H9 (cell line): ENCODE measurements at regions not wholly inside any gene's neighbourhood (a gene's known extent, or its start where the extent isn't known, plus 50 kb on each side); places are given as distances from the start of the nearest gene placed in this dataset.

Experiments
- DNase-seq: peaks from one replicate; pipeline ENCODE4 v3.0.0-alpha.2; 2017
- H2AFZ ChIP-seq: one replicate; pipeline ENCODE4 v1.6.1; 2013; ENCODE audit warnings: mild to moderate bottlenecking, low read length, control low read depth, moderate library complexity
- H2AK5ac ChIP-seq: 2 replicates; pipeline ENCODE4 v1.6.1; 2013; ENCODE audit warnings: low read length, control low read depth, mixed read lengths; ENCODE audit not compliant: insufficient read length
- H2BK120ac ChIP-seq: one replicate; pipeline ENCODE4 v1.6.1; 2013; ENCODE audit warnings: low read depth, mild to moderate bottlenecking, low read length, control low read depth, inconsistent platforms; ENCODE audit not compliant: poor library complexity, severe bottlenecking
- H2BK12ac ChIP-seq: 2 replicates; pipeline ENCODE4 v1.6.1; 2013; ENCODE audit warnings: low read length, control low read depth, mixed read lengths, low read depth; ENCODE audit not compliant: insufficient read length
- H2BK15ac ChIP-seq: 2 replicates; pipeline ENCODE4 v1.6.1; 2013; ENCODE audit warnings: low read depth, low read length, control low read depth
- H2BK20ac ChIP-seq: one replicate; pipeline ENCODE4 v1.6.1; 2013; ENCODE audit warnings: low read depth, mild to moderate bottlenecking, low read length, control low read depth, inconsistent platforms; ENCODE audit not compliant: poor library complexity, severe bottlenecking
- H2BK5ac ChIP-seq: 2 replicates; pipeline ENCODE4 v1.6.1; 2013; ENCODE audit warnings: low read length, control low read depth, mixed read lengths; ENCODE audit not compliant: insufficient read length
- H3K14ac ChIP-seq: 2 replicates; pipeline ENCODE4 v1.6.1; 2013; ENCODE audit warnings: low read length, control low read depth; ENCODE audit not compliant: insufficient read depth
- H3K18ac ChIP-seq: 2 replicates; pipeline ENCODE4 v1.6.1; 2013; ENCODE audit warnings: low read depth, mild to moderate bottlenecking, mixed read lengths, low read length, control low read depth; ENCODE audit not compliant: insufficient read length
- H3K23ac ChIP-seq: 2 replicates; pipeline ENCODE4 v1.6.1; 2013; ENCODE audit warnings: low read length, control low read depth, mixed read lengths, low read depth; ENCODE audit not compliant: insufficient read length
- H3K23me2 ChIP-seq: 2 replicates; pipeline ENCODE4 v1.6.1; 2013; ENCODE audit warnings: low read depth, mild to moderate bottlenecking, mixed read lengths, low read length, control low read depth; ENCODE audit not compliant: insufficient read length, poor library complexity, severe bottlenecking
- H3K27ac ChIP-seq: 2 replicates; pipeline ENCODE4 v1.5.1; 2013; ENCODE audit warnings: low read length, control low read depth, mixed read lengths, low read depth; ENCODE audit not compliant: insufficient read length
- H3K27me3 ChIP-seq: 2 replicates; pipeline ENCODE4 v1.6.1; 2013; ENCODE audit warnings: low read length, control low read depth, inconsistent platforms; ENCODE audit not compliant: insufficient read depth
- H3K4ac ChIP-seq: 2 replicates; pipeline ENCODE4 v1.6.1; 2013; ENCODE audit warnings: low read depth, mild to moderate bottlenecking, control low read depth, inconsistent platforms, low read length, moderate library complexity
- H3K4me1 ChIP-seq: 2 replicates; pipeline ENCODE4 v1.6.1; 2013; ENCODE audit warnings: low read length, control low read depth, inconsistent platforms; ENCODE audit not compliant: insufficient read depth
- H3K4me2 ChIP-seq: 2 replicates; pipeline ENCODE4 v1.6.1; 2013; ENCODE audit warnings: low read length, control low read depth, mixed read lengths; ENCODE audit not compliant: insufficient read length, insufficient read depth
- H3K56ac ChIP-seq: 2 replicates; pipeline ENCODE4 v1.6.1; 2013; ENCODE audit warnings: low read depth, mild to moderate bottlenecking, mixed read lengths, low read length, control low read depth; ENCODE audit not compliant: insufficient read length
- H3K79me1 ChIP-seq: 2 replicates; pipeline ENCODE4 v1.6.1; 2013; ENCODE audit warnings: low read depth, mild to moderate bottlenecking, moderate library complexity, low read length, control low read depth, inconsistent platforms; ENCODE audit not compliant: insufficient read depth, poor library complexity, severe bottlenecking
- H3K79me2 ChIP-seq: 2 replicates; pipeline ENCODE4 v1.6.1; 2013; ENCODE audit warnings: low read length, control low read depth, inconsistent platforms; ENCODE audit not compliant: insufficient read depth
- H3K9ac ChIP-seq: 2 replicates; pipeline ENCODE4 v1.6.1; 2013; ENCODE audit warnings: low read length, control low read depth, mixed read lengths; ENCODE audit not compliant: insufficient read length; ENCODE audit errors: extremely low read depth
- H3K9me3 ChIP-seq: one replicate; pipeline ENCODE4 v1.6.1; 2013; ENCODE audit warnings: low read depth, low read length, inconsistent platforms; ENCODE audit not compliant: control insufficient read depth
- H3T11ph ChIP-seq: one replicate; pipeline ENCODE4 v1.6.1; 2013; ENCODE audit warnings: mild to moderate bottlenecking, low read length, control low read depth, inconsistent platforms
- H4K20me1 ChIP-seq: one replicate; pipeline ENCODE4 v1.6.1; 2013; ENCODE audit not compliant: control insufficient read depth, insufficient read length, insufficient read depth
- H4K5ac ChIP-seq: 2 replicates; pipeline ENCODE4 v1.6.1; 2013; ENCODE audit warnings: low read depth, mild to moderate bottlenecking, mixed read lengths, low read length, control low read depth; ENCODE audit not compliant: insufficient read length
- H4K8ac ChIP-seq: replicated peaks from 2 replicates; pipeline ENCODE4 v1.6.1; 2013; ENCODE audit warnings: low read length, control low read depth, mixed read lengths, low read depth; ENCODE audit not compliant: insufficient read length
- H4K91ac ChIP-seq: 2 replicates; pipeline ENCODE4 v1.6.1; 2013; ENCODE audit warnings: low read depth, mild to moderate bottlenecking, moderate library complexity, mixed read lengths, low read length, control low read depth; ENCODE audit not compliant: insufficient read length
- H3K27ac Mint-ChIP-seq, 3 experiments: 2 replicates in 2 of 3; 3 replicates in 1 of 3; pipeline ENCODE4 v1.8.0; 2020 to 2021; ENCODE audit warnings: mixed read lengths in 3 of 3, mild to moderate bottlenecking in 1 of 3, moderate library complexity in 1 of 3
- H3K27me3 Mint-ChIP-seq: 2 replicates; pipeline ENCODE4 v1.8.0; 2021; ENCODE audit warnings: low read depth, mild to moderate bottlenecking, moderate library complexity, mixed read lengths
- H3K36me3 Mint-ChIP-seq, 3 experiments: 2 replicates in 2 of 3; 3 replicates in 1 of 3; pipeline ENCODE4 v1.8.0; 2020 to 2021; ENCODE audit warnings: low read depth in 3 of 3, mixed read lengths in 3 of 3; ENCODE audit not compliant: insufficient read depth in 1 of 3
- H3K4me1 Mint-ChIP-seq, 2 experiments: 2 replicates each; pipeline ENCODE4 v1.8.0; 2020; ENCODE audit warnings: mixed read lengths in 2 of 2
- H3K4me3 Mint-ChIP-seq, 2 experiments: 2 replicates in 1 of 2; 3 replicates in 1 of 2; pipeline ENCODE4 v1.8.0; 2020 to 2021; ENCODE audit warnings: mild to moderate bottlenecking in 2 of 2, mixed read lengths in 2 of 2, moderate library complexity in 1 of 2
- H3K9me3 Mint-ChIP-seq, 2 experiments: 2 replicates in 1 of 2; 3 replicates in 1 of 2; pipeline ENCODE4 v1.8.0; 2020; ENCODE audit warnings: mild to moderate bottlenecking in 2 of 2, mixed read lengths in 2 of 2, moderate library complexity in 1 of 2
- CTCF ChIP-seq: fragments of 200-600 bp; sonication (generic); conservative IDR thresholded peaks from 3 replicates; pipeline ENCODE4 v1.8.0; 2021; ENCODE audit warnings: antibody characterized with exemption, mild to moderate bottlenecking
- WGBS: extraction: QIAGEN DNeasy Blood & Tissue Kit; methylation state at CpG from one replicate; pipeline ENCODE4 v1.1.7; 2013; ENCODE audit warnings: missing lambda C conversion rate, low lambda C conversion rate, mixed read lengths; ENCODE audit not compliant: insufficient read length; ENCODE audit errors: extremely low coverage; 5-methylcytosine and 5-hydroxymethylcytosine counted together

GRCh38 chr18:78421392-78421791 lies 558.2 kb upstream of the SALL3 start:
- no CpG with 5 or more reads among the region's 1 CpG for WGBS
- Mint-ChIP-seq H3K4me1 (no peaks in the 10 kb centered on the region), H3K27ac (no peak overlapping the region; a peak in 1 of 7 replicates), H3K4me3 (no peak overlapping the region), H3K36me3 (no peaks in the 10 kb centered on the region), H3K27me3 (peaks cover 5% of the 10 kb centered on the region; the same call in 1 of the 2 replicates), H3K9me3 (no peaks in the 10 kb centered on the region)
- no peak overlapping the region for H4K91ac ChIP-seq
- H3K27me3 ChIP-seq = no peaks in the 10 kb centered on the region
- H2BK20ac ChIP-seq = no peak overlapping the region
- H3K79me2 ChIP-seq = no peaks in the 10 kb centered on the region
- no peak overlapping the region for H3K27ac ChIP-seq
- no peak overlapping the region for H3K23ac ChIP-seq
- H3T11ph ChIP-seq = no peak overlapping the region
- H4K20me1 ChIP-seq = no peaks in the 10 kb centered on the region
- no peak overlapping the region for H2BK5ac ChIP-seq
- H2BK120ac ChIP-seq = no peak overlapping the region
- H3K4ac ChIP-seq = no peak overlapping the region
- H3K14ac ChIP-seq = no peak overlapping the region
- no peaks in the 10 kb centered on the region for H3K79me1 ChIP-seq
- H2BK15ac ChIP-seq = no peak overlapping the region
- no peak overlapping the region for H3K4me2 ChIP-seq
- TF ChIP-seq CTCF = no peak
- H3K18ac ChIP-seq = no peak overlapping the region
- no peak overlapping the region for H3K56ac ChIP-seq
- no peak overlapping the region for H4K8ac ChIP-seq
- no peak overlapping the region for H2AFZ ChIP-seq
- no peak overlapping the region for H3K9ac ChIP-seq
- no peaks in the 10 kb centered on the region for H3K23me2 ChIP-seq
- H2AK5ac ChIP-seq = no peak overlapping the region
- H3K9me3 ChIP-seq = no peaks in the 10 kb centered on the region
- H4K5ac ChIP-seq = no peak overlapping the region
- H3K4me1 ChIP-seq = no peaks in the 10 kb centered on the region
- H2BK12ac ChIP-seq = no peak overlapping the region
- no peak for DNase-seq
